ENCODE measurements at regions not wholly inside any gene's neighbourhood (a gene's known extent, or its start where the extent isn't known, plus 50 kb on each side); places are given as distances from the start of the nearest gene placed in this dataset.
A peak's percentile ranks its signal among the peaks of the same experiment; 100 is the strongest.

GRCh38 chr11:106391771-106392420 lies 314.4 kb downstream of the AASDHPPT start:
- Histone ChIP-seq H3K9me3 (replicated peaks; ENCODE audit: low read length) (no peaks in the 10 kb centered on the region), H3K4me2 (ENCODE audit: low read length) (peak overlapping the region; percentile 69), H3K27me3 (ENCODE audit: control insufficient read depth, insufficient read depth, low read length) (no peaks in the 10 kb centered on the region), H3K4me3 (ENCODE audit: low read length) (peak overlapping the region; percentile 37), H3K9ac (ENCODE audit: low read depth, low read length) (peak overlapping the region; percentile 68), H3K4me1 (ENCODE audit: control insufficient read depth, insufficient read depth, low read length) (peaks cover 44% of the 10 kb centered on the region), H3K36me3 (ENCODE audit: insufficient read depth, low read length) (no peaks in the 10 kb centered on the region)

GRCh38 chr11:106395716-106396349 lies 318.4 kb downstream of the AASDHPPT start:
- Histone ChIP-seq H3K4me3 (ENCODE audit: low read length) (no peak overlapping the region), H3K27me3 (ENCODE audit: control insufficient read depth, insufficient read depth, low read length) (no peaks in the 10 kb centered on the region), H3K4me1 (ENCODE audit: control insufficient read depth, insufficient read depth, low read length) (peaks cover 59% of the 10 kb centered on the region), H3K4me2 (ENCODE audit: low read length) (no peak overlapping the region), H3K36me3 (ENCODE audit: insufficient read depth, low read length) (no peaks in the 10 kb centered on the region), H3K9me3 (replicated peaks; ENCODE audit: low read length) (no peaks in the 10 kb centered on the region), H3K9ac (ENCODE audit: low read depth, low read length) (no peak overlapping the region)

- peak overlapping the region; percentile 3 for H3K4me3 ChIP-seq (ENCODE audit: low read length)
- peak overlapping the region; percentile 80 for H3K9ac ChIP-seq (ENCODE audit: low read depth, low read length)
Measured at GRCh38 chr11:106397787-106398501, 320.5 kb downstream of the AASDHPPT start.

GRCh38 chr11:106398502-106399075 lies 321.1 kb downstream of the AASDHPPT start:
- peak overlapping the region; percentile 80 for H3K9ac ChIP-seq (ENCODE audit: low read depth, low read length)
- no peaks in the 10 kb centered on the region for H3K27me3 ChIP-seq (ENCODE audit: control insufficient read depth, insufficient read depth, low read length)
- H3K4me2 ChIP-seq (ENCODE audit: low read length), result peak overlapping the region; percentile 69
- H3K9me3 ChIP-seq (replicated peaks; ENCODE audit: low read length), result no peaks in the 10 kb centered on the region
- H3K4me1 ChIP-seq (ENCODE audit: control insufficient read depth, insufficient read depth, low read length), result peaks cover 45% of the 10 kb centered on the region
- H3K36me3 ChIP-seq (ENCODE audit: insufficient read depth, low read length), result no peaks in the 10 kb centered on the region
- peak overlapping the region; percentile 12 for H3K4me3 ChIP-seq (ENCODE audit: low read length)

More at GRCh38 chr11:106397787-106398501, 320.5 kb downstream of the AASDHPPT start:
- no peaks in the 10 kb centered on the region for H3K36me3 ChIP-seq (ENCODE audit: insufficient read depth, low read length)
- H3K4me2 ChIP-seq (ENCODE audit: low read length), result peak overlapping the region; percentile 69
- H3K9me3 ChIP-seq (replicated peaks; ENCODE audit: low read length), result no peaks in the 10 kb centered on the region
- H3K27me3 ChIP-seq (ENCODE audit: control insufficient read depth, insufficient read depth, low read length), result no peaks in the 10 kb centered on the region
- peaks cover 48% of the 10 kb centered on the region for H3K4me1 ChIP-seq (ENCODE audit: control insufficient read depth, insufficient read depth, low read length)

- no peaks in the 10 kb centered on the region for H3K36me3 ChIP-seq (ENCODE audit: insufficient read depth, low read length)
- H3K9me3 ChIP-seq (replicated peaks; ENCODE audit: low read length), result no peaks in the 10 kb centered on the region
- H3K4me1 ChIP-seq (ENCODE audit: control insufficient read depth, insufficient read depth, low read length), result peaks cover 44% of the 10 kb centered on the region
- peak overlapping the region; percentile 80 for H3K9ac ChIP-seq (ENCODE audit: low read depth, low read length)
- H3K27me3 ChIP-seq (ENCODE audit: control insufficient read depth, insufficient read depth, low read length), result no peaks in the 10 kb centered on the region
- peak overlapping the region; percentile 69 for H3K4me2 ChIP-seq (ENCODE audit: low read length)
- H3K4me3 ChIP-seq (ENCODE audit: low read length), result peak overlapping the region; percentile 12
Measured at GRCh38 chr11:106399076-106399511, 321.6 kb downstream of the AASDHPPT start.

- H3K9me3 ChIP-seq (replicated peaks; ENCODE audit: low read length), result no peaks in the 10 kb centered on the region
- H3K36me3 ChIP-seq (ENCODE audit: insufficient read depth, low read length), result no peaks in the 10 kb centered on the region
- H3K27me3 ChIP-seq (ENCODE audit: control insufficient read depth, insufficient read depth, low read length), result no peaks in the 10 kb centered on the region
- H3K9ac ChIP-seq (ENCODE audit: low read depth, low read length), result peak overlapping the region; percentile 26
- H3K4me2 ChIP-seq (ENCODE audit: low read length), result peak overlapping the region; percentile 27
- H3K4me3 ChIP-seq (ENCODE audit: low read length), result no peak overlapping the region
- peaks cover 44% of the 10 kb centered on the region for H3K4me1 ChIP-seq (ENCODE audit: control insufficient read depth, insufficient read depth, low read length)
Measured at GRCh38 chr11:106399624-106400023, 322.2 kb downstream of the AASDHPPT start.

GRCh38 chr11:106400949-106401570 lies 323.6 kb downstream of the AASDHPPT start:
- no peak overlapping the region for H3K4me3 ChIP-seq (ENCODE audit: low read length)
- H3K4me1 ChIP-seq (ENCODE audit: control insufficient read depth, insufficient read depth, low read length), result peaks cover 44% of the 10 kb centered on the region
- no peaks in the 10 kb centered on the region for H3K36me3 ChIP-seq (ENCODE audit: insufficient read depth, low read length)
- no peaks in the 10 kb centered on the region for H3K27me3 ChIP-seq (ENCODE audit: control insufficient read depth, insufficient read depth, low read length)
- peak overlapping the region; percentile 9 for H3K9ac ChIP-seq (ENCODE audit: low read depth, low read length)
- no peaks in the 10 kb centered on the region for H3K9me3 ChIP-seq (replicated peaks; ENCODE audit: low read length)
- no peak overlapping the region for H3K4me2 ChIP-seq (ENCODE audit: low read length)

- no peak overlapping the region for H3K4me3 ChIP-seq (ENCODE audit: low read length)
- peaks cover 28% of the 10 kb centered on the region for H3K4me1 ChIP-seq (ENCODE audit: control insufficient read depth, insufficient read depth, low read length)
Measured at GRCh38 chr11:106403751-106404150, 326.3 kb downstream of the AASDHPPT start.

GRCh38 chr11:106409222-106409621 lies 331.8 kb downstream of the AASDHPPT start:
- Histone ChIP-seq H3K4me2 (ENCODE audit: low read length) (no peak overlapping the region), H3K9me3 (replicated peaks; ENCODE audit: low read length) (no peaks in the 10 kb centered on the region), H3K4me1 (ENCODE audit: control insufficient read depth, insufficient read depth, low read length) (no peaks in the 10 kb centered on the region), H3K9ac (ENCODE audit: low read depth, low read length) (no peak overlapping the region), H3K36me3 (ENCODE audit: insufficient read depth, low read length) (no peaks in the 10 kb centered on the region), H3K27me3 (ENCODE audit: control insufficient read depth, insufficient read depth, low read length) (no peaks in the 10 kb centered on the region), H3K4me3 (ENCODE audit: low read length) (no peak overlapping the region)

More at GRCh38 chr11:106403751-106404150, 326.3 kb downstream of the AASDHPPT start:
- no peak overlapping the region for H3K4me2 ChIP-seq (ENCODE audit: low read length)
- no peak overlapping the region for H3K9ac ChIP-seq (ENCODE audit: low read depth, low read length)
- H3K9me3 ChIP-seq (replicated peaks; ENCODE audit: low read length), result no peaks in the 10 kb centered on the region
- H3K36me3 ChIP-seq (ENCODE audit: insufficient read depth, low read length), result no peaks in the 10 kb centered on the region
- no peaks in the 10 kb centered on the region for H3K27me3 ChIP-seq (ENCODE audit: control insufficient read depth, insufficient read depth, low read length)

GRCh38 chr11:106409671-106410070 lies 332.2 kb downstream of the AASDHPPT start:
- Histone ChIP-seq H3K4me3 (ENCODE audit: low read length) (no peak overlapping the region), H3K9ac (ENCODE audit: low read depth, low read length) (no peak overlapping the region), H3K27me3 (ENCODE audit: control insufficient read depth, insufficient read depth, low read length) (no peaks in the 10 kb centered on the region), H3K4me2 (ENCODE audit: low read length) (no peak overlapping the region), H3K4me1 (ENCODE audit: control insufficient read depth, insufficient read depth, low read length) (no peaks in the 10 kb centered on the region), H3K36me3 (ENCODE audit: insufficient read depth, low read length) (no peaks in the 10 kb centered on the region), H3K9me3 (replicated peaks; ENCODE audit: low read length) (no peaks in the 10 kb centered on the region)

- Histone ChIP-seq H3K4me3 (ENCODE audit: low read length) (no peak overlapping the region), H3K4me2 (ENCODE audit: low read length) (no peak overlapping the region), H3K4me1 (ENCODE audit: control insufficient read depth, insufficient read depth, low read length) (no peaks in the 10 kb centered on the region), H3K27me3 (ENCODE audit: control insufficient read depth, insufficient read depth, low read length) (no peaks in the 10 kb centered on the region), H3K36me3 (ENCODE audit: insufficient read depth, low read length) (no peaks in the 10 kb centered on the region), H3K9ac (ENCODE audit: low read depth, low read length) (no peak overlapping the region), H3K9me3 (replicated peaks; ENCODE audit: low read length) (no peaks in the 10 kb centered on the region)
Measured at GRCh38 chr11:106410902-106411301, 333.4 kb downstream of the AASDHPPT start.
